HUES6 (cell line): ENCODE measurements at regions not wholly inside any gene's neighbourhood (a gene's known extent, or its start where the extent isn't known, plus 50 kb on each side); places are given as distances from the start of the nearest gene placed in this dataset.

ENCODE experiments used
- H3K27ac ChIP-seq: 2 replicates; pipeline ENCODE4 v1.7.0; 2013; ENCODE audit warnings: low read depth, mild to moderate bottlenecking, low read length, inconsistent platforms
- H3K27me3 ChIP-seq: 2 replicates; pipeline ENCODE4 v1.6.1; 2013; ENCODE audit warnings: low read length; ENCODE audit not compliant: control insufficient read depth, insufficient read depth
- H3K36me3 ChIP-seq: 2 replicates; pipeline ENCODE4 v1.6.1; 2013; ENCODE audit warnings: low read length; ENCODE audit not compliant: control insufficient read depth, insufficient read depth
- H3K4me1 ChIP-seq: 2 replicates; pipeline ENCODE4 v1.6.1; 2013; ENCODE audit warnings: low read length; ENCODE audit not compliant: control insufficient read depth, insufficient read depth
- H3K4me3 ChIP-seq: 2 replicates; pipeline ENCODE4 v1.5.1; 2013; ENCODE audit warnings: low read depth, low read length
- H3K9ac ChIP-seq: one replicate; pipeline ENCODE4 v1.6.1; 2013; ENCODE audit warnings: mild to moderate bottlenecking, low read length
- H3K9me3 ChIP-seq: 2 replicates; pipeline ENCODE4 v1.6.1; 2013; ENCODE audit warnings: low read depth, low read length; ENCODE audit not compliant: control insufficient read depth, insufficient read depth

- Histone ChIP-seq H3K27ac (no peak overlapping the region), H3K36me3 (no peaks in the 10 kb centered on the region), H3K4me1 (peaks cover 15% of the 10 kb centered on the region), H3K27me3 (no peaks in the 10 kb centered on the region), H3K9me3 (no peaks in the 10 kb centered on the region), H3K9ac (no peak overlapping the region), H3K4me3 (no peak overlapping the region)
Observed at GRCh38 chr6:30806581-30807183, 62.3 kb upstream of the IER3 start.

GRCh38 chr6:30804333-30804732, 60.0 kb upstream of the IER3 start:
- Histone ChIP-seq H3K27me3 (no peaks in the 10 kb centered on the region), H3K4me1 (0 out of 2 replicates have a peak, but pooled peaks cover 2% of the 10 kb centered on the region), H3K36me3 (no peaks in the 10 kb centered on the region), H3K9ac (no peak overlapping the region), H3K27ac (no peak overlapping the region), H3K9me3 (no peaks in the 10 kb centered on the region), H3K4me3 (no peak overlapping the region)

- no peak overlapping the region for H3K27ac ChIP-seq
- H3K4me1 ChIP-seq: no peaks in the 10 kb centered on the region
Observed at GRCh38 chr6:30802731-30803130, 58.4 kb upstream of the IER3 start.

GRCh38 chr6:30801950-30802349, 57.6 kb upstream of the IER3 start:
- H3K4me3 ChIP-seq: no peak overlapping the region
- H3K36me3 ChIP-seq: no peaks in the 10 kb centered on the region
- H3K27me3 ChIP-seq: no peaks in the 10 kb centered on the region
- H3K9me3 ChIP-seq: no peaks in the 10 kb centered on the region
- no peak overlapping the region for H3K27ac ChIP-seq
- no peaks in the 10 kb centered on the region for H3K4me1 ChIP-seq
- H3K9ac ChIP-seq: no peak overlapping the region

More at GRCh38 chr6:30802731-30803130, 58.4 kb upstream of the IER3 start:
- no peak overlapping the region for H3K4me3 ChIP-seq
- no peaks in the 10 kb centered on the region for H3K36me3 ChIP-seq
- no peak overlapping the region for H3K9ac ChIP-seq
- H3K9me3 ChIP-seq: no peaks in the 10 kb centered on the region
- H3K27me3 ChIP-seq: no peaks in the 10 kb centered on the region

- no peak overlapping the region for H3K9ac ChIP-seq
- no peaks in the 10 kb centered on the region for H3K36me3 ChIP-seq
- 0 out of 2 replicates have a peak, but pooled peaks cover 3% of the 10 kb centered on the region for H3K27me3 ChIP-seq
- no peak overlapping the region for H3K27ac ChIP-seq
- H3K9me3 ChIP-seq: no peaks in the 10 kb centered on the region
- H3K4me1 ChIP-seq: no peaks in the 10 kb centered on the region
- H3K4me3 ChIP-seq: no peak overlapping the region
Observed at GRCh38 chr6:30800871-30801270, 56.5 kb upstream of the IER3 start.

GRCh38 chr6:30799210-30799609, 54.9 kb upstream of the IER3 start:
- H3K27ac ChIP-seq: no peak overlapping the region

GRCh38 chr6:30798494-30798893, 54.1 kb upstream of the IER3 start:
- Histone ChIP-seq H3K4me3 (no peak overlapping the region), H3K4me1 (no peaks in the 10 kb centered on the region), H3K36me3 (no peaks in the 10 kb centered on the region), H3K27ac (no peak overlapping the region), H3K9me3 (no peaks in the 10 kb centered on the region), H3K27me3 (0 out of 2 replicates have a peak, but pooled peaks cover 7% of the 10 kb centered on the region), H3K9ac (no peak overlapping the region)

More at GRCh38 chr6:30799210-30799609, 54.9 kb upstream of the IER3 start:
- H3K4me3 ChIP-seq: no peak overlapping the region
- H3K9me3 ChIP-seq: no peaks in the 10 kb centered on the region
- H3K9ac ChIP-seq: no peak overlapping the region
- H3K36me3 ChIP-seq: no peaks in the 10 kb centered on the region
- H3K4me1 ChIP-seq: no peaks in the 10 kb centered on the region
- H3K27me3 ChIP-seq: 0 out of 2 replicates have a peak, but pooled peaks cover 7% of the 10 kb centered on the region

GRCh38 chr6:30795549-30796293, 51.4 kb upstream of the IER3 start:
- Histone ChIP-seq H3K9me3 (no peaks in the 10 kb centered on the region), H3K4me1 (no peaks in the 10 kb centered on the region), H3K27ac (no peak overlapping the region), H3K36me3 (no peaks in the 10 kb centered on the region), H3K9ac (no peak overlapping the region), H3K27me3 (peaks cover 19% of the 10 kb centered on the region), H3K4me3 (no peak overlapping the region)
